Smooth muscle cell (in vitro differentiated cells): ENCODE measurements at regions not wholly inside any gene's neighbourhood (a gene's known extent, or its start where the extent isn't known, plus 50 kb on each side); places are given as distances from the start of the nearest gene placed in this dataset.

Experiments
- DNase-seq: peaks from one replicate; lab custom pipeline; 2025; ENCODE audit not compliant: unreplicated experiment; lab: John Stamatoyannopoulos, UW
- H2AFZ ChIP-seq: fragments of 200-600 bp; sonication (generic); 2 replicates; pipeline ENCODE4 v1.6.0; 2016; ENCODE audit warnings: antibody characterized with exemption, low read depth, mild to moderate bottlenecking
- H3F3A ChIP-seq: fragments of 200-600 bp; sonication (generic); 2 replicates; pipeline ENCODE4 v1.6.0; 2017; ENCODE audit warnings: antibody characterized with exemption, low read depth
- H3K27ac ChIP-seq: fragments of 200-600 bp; sonication (generic); 2 replicates; pipeline ENCODE4 v1.5.1; 2016; ENCODE audit warnings: low read depth, mild to moderate bottlenecking
- H3K27me3 ChIP-seq: fragments of 200-600 bp; sonication (generic); 2 replicates; pipeline ENCODE4 v1.6.1; 2016; ENCODE audit warnings: low read depth, mild to moderate bottlenecking
- H3K36me3 ChIP-seq: fragments of 200-600 bp; sonication (generic); 2 replicates; pipeline ENCODE4 v1.5.1; 2016; ENCODE audit warnings: low read depth
- H3K4me1 ChIP-seq: fragments of 200-600 bp; sonication (generic); 2 replicates; pipeline ENCODE4 v1.5.1; 2016; ENCODE audit warnings: low read depth
- H3K4me2 ChIP-seq: fragments of 200-600 bp; sonication (generic); 2 replicates; pipeline ENCODE4 v1.6.0; 2016; ENCODE audit warnings: mild to moderate bottlenecking
- H3K4me3 ChIP-seq: fragments of 200-600 bp; sonication (generic); 2 replicates; pipeline ENCODE4 v1.5.1; 2016; ENCODE audit warnings: mild to moderate bottlenecking
- H3K79me2 ChIP-seq: fragments of 200-600 bp; sonication (generic); 2 replicates; pipeline ENCODE4 v1.6.0; 2016; ENCODE audit warnings: low read depth, mild to moderate bottlenecking
- H3K9ac ChIP-seq: fragments of 200-600 bp; sonication (generic); 2 replicates; pipeline ENCODE4 v1.6.0; 2016; ENCODE audit warnings: low read depth
- H3K9me3 ChIP-seq: fragments of 200-600 bp; sonication (generic); replicated peaks from 2 replicates; pipeline ENCODE4 v1.5.1; 2016; ENCODE audit warnings: low read depth
- H4K20me1 ChIP-seq: fragments of 200-600 bp; sonication (generic); 2 replicates; pipeline ENCODE4 v1.6.0; 2016; ENCODE audit warnings: low read depth
- WGBS: methylation state at CpG from one replicate; pipeline ENCODE4 v1.1.7; 2016; ENCODE audit warnings: low lambda C conversion rate; 5-methylcytosine and 5-hydroxymethylcytosine counted together
- TF ChIP-seq, protein P1 (sequence below): fragments of 200-600 bp; sonication (generic); IDR thresholded peaks from 2 replicates; pipeline ENCODE4 v1.5.1; 2017; ENCODE audit warnings: borderline replicate concordance, mild to moderate bottlenecking, antibody characterized with exemption; ENCODE audit not compliant: insufficient read depth, poor library complexity, severe bottlenecking

DNA sequence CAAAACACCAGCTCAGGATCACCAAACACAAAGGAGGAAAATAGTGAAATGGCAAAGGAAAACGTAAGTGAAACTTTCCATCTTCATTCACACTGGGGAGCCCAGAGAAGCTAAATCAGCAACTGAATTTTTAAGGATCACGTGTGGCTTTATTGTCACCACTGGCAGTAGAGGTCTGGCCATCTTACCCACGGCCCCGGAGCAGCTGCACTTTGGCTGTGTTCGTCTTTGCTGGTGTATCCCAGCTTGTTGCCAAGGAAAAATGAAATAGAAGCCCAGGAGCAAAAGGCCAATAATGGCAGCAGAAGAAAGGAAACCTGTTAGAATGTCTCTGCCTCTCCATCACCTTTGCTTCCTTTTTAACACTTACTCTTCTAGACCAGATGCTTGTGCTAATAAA, 274.7 kb downstream of the FOXO1 start:
- peak overlapping the region; percentile 8 for H3K9ac ChIP-seq
- peaks cover 37% of the 10 kb centered on the region for H3K4me1 ChIP-seq
- TF ChIP-seq, protein P1, sequence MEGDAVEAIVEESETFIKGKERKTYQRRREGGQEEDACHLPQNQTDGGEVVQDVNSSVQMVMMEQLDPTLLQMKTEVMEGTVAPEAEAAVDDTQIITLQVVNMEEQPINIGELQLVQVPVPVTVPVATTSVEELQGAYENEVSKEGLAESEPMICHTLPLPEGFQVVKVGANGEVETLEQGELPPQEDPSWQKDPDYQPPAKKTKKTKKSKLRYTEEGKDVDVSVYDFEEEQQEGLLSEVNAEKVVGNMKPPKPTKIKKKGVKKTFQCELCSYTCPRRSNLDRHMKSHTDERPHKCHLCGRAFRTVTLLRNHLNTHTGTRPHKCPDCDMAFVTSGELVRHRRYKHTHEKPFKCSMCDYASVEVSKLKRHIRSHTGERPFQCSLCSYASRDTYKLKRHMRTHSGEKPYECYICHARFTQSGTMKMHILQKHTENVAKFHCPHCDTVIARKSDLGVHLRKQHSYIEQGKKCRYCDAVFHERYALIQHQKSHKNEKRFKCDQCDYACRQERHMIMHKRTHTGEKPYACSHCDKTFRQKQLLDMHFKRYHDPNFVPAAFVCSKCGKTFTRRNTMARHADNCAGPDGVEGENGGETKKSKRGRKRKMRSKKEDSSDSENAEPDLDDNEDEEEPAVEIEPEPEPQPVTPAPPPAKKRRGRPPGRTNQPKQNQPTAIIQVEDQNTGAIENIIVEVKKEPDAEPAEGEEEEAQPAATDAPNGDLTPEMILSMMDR, result no peak
- no peak for DNase-seq
- H3K79me2 ChIP-seq, result no peaks in the 10 kb centered on the region
- no peaks in the 10 kb centered on the region for H4K20me1 ChIP-seq
- no peak overlapping the region for H2AFZ ChIP-seq
- H3K27me3 ChIP-seq, result no peaks in the 10 kb centered on the region
- H3K4me2 ChIP-seq, result peak overlapping the region; percentile 57
- no peaks in the 10 kb centered on the region for H3K36me3 ChIP-seq
- H3K27ac ChIP-seq, result peak overlapping the region; percentile 71
- 76% methylated on average over 5 of the region's 5 CpGs for WGBS
- no peaks in the 10 kb centered on the region for H3K9me3 ChIP-seq
- H3F3A ChIP-seq, result peaks cover 12% of the 10 kb centered on the region
- no peak overlapping the region for H3K4me3 ChIP-seq

DNA sequence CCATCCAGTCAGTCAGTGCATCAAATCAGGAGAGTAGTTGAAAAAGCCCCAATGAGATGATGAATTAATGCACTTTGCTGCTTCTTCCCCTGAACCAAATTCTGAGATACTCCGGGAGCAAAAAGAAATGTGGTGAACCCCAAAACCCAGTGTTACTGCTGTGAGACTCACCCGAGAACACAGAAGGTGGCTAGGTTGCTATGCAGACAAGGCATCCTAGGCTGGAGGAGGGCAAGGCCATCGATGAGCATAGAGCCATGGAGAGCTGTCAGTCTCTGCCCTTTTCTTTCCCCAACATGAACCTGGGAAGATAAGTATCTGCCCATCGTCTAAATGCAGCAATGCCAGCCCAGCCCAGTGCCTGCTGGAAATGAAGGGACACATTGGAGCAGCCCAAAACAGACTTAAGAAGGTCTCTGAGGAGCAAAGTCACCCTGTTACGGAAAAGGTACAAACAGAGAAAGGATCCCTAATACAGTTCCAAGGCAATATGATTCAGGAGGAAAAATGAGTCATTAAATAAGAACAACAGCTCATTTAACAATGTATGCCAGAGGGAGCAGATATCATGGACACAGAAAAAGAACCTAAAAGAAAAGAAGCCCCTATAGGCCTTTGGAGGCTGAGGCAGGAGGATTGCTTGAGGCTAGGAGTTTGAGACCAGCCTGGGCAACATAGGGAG, 272.0 kb downstream of the FOXO1 start:
- DNase-seq, result no peak
- TF ChIP-seq, protein P1, result no peak
- H3K9me3 ChIP-seq, result no peaks in the 10 kb centered on the region
- no peak overlapping the region for H3K9ac ChIP-seq
- H3K4me2 ChIP-seq, result no peak overlapping the region
- 95% methylated on average over 5 of the region's 5 CpGs for WGBS
- no peaks in the 10 kb centered on the region for H3K79me2 ChIP-seq
- no peak overlapping the region for H3K4me3 ChIP-seq
- H3F3A ChIP-seq, result peaks cover 12% of the 10 kb centered on the region
- no peaks in the 10 kb centered on the region for H3K36me3 ChIP-seq
- no peak overlapping the region for H2AFZ ChIP-seq
- peaks cover 29% of the 10 kb centered on the region for H3K4me1 ChIP-seq
- H3K27me3 ChIP-seq, result no peaks in the 10 kb centered on the region
- no peaks in the 10 kb centered on the region for H4K20me1 ChIP-seq
- H3K27ac ChIP-seq, result no peak overlapping the region

DNA sequence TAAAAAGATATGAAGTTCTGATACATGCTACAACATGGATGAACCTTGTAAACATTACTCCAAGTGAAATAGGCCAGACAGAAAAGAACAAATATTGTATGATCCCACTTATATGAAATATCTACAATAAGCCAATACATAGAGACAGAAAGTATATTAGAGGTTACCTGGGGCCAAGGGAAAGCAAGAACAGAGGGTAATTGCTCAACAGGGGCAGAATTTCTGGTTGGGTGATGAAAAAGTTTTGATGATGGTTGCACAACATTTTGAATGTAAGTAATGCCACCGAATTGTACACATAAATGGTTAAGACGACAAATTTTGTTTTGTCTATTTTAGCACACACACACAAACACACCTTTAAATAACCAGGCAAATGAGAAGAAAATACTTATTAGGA, 268.4 kb downstream of the FOXO1 start:
- DNase-seq, result no peak
- no peak overlapping the region for H3K4me2 ChIP-seq
- no peaks in the 10 kb centered on the region for H3K9me3 ChIP-seq
- H2AFZ ChIP-seq, result no peak overlapping the region
- peaks cover 10% of the 10 kb centered on the region for H3F3A ChIP-seq
- H3K79me2 ChIP-seq, result no peaks in the 10 kb centered on the region
- H3K27ac ChIP-seq, result no peak overlapping the region
- peaks cover 6% of the 10 kb centered on the region for H3K4me1 ChIP-seq
- WGBS, result 98% methylated on average over 2 of the region's 2 CpGs
- no peak overlapping the region for H3K4me3 ChIP-seq
- TF ChIP-seq, protein P1, result no peak
- H4K20me1 ChIP-seq, result no peaks in the 10 kb centered on the region
- no peak overlapping the region for H3K9ac ChIP-seq
- H3K27me3 ChIP-seq, result no peaks in the 10 kb centered on the region
- H3K36me3 ChIP-seq, result no peaks in the 10 kb centered on the region

DNA sequence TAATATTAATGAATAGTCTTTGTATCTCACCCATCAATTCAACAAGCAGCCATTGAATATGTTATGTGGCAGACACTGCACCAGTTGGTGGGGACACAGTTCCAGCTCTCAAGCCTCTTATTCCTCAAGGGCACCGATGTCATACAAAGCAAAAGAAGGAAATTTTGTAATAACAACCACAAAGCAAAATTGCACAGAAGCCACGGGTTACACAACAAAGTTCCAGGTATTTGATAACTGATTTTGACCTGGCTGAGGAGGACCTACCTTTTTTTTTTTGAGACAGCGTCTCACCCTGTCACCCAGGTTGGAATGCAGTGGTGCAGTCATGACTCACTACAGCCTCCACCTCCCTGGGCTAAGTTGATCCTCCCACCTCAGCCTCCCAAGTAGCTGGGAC, 266.7 kb downstream of the FOXO1 start:
- Histone ChIP-seq H3K4me1 (peaks cover 9% of the 10 kb centered on the region), H3K9ac (no peak overlapping the region), H2AFZ (no peak overlapping the region), H3K27ac (no peak overlapping the region), H3K9me3 (no peaks in the 10 kb centered on the region), H3K27me3 (no peaks in the 10 kb centered on the region), H3K79me2 (no peaks in the 10 kb centered on the region), H4K20me1 (no peaks in the 10 kb centered on the region), H3K36me3 (no peaks in the 10 kb centered on the region), H3F3A (peaks cover 10% of the 10 kb centered on the region), H3K4me2 (no peak overlapping the region), H3K4me3 (no peak overlapping the region)
- DNase-seq, result no peak
- 96% methylated on average over 3 of the region's 3 CpGs for WGBS
- TF ChIP-seq, protein P1, result no peak
